ENCODE measurements at regions not wholly inside any gene's neighbourhood (a gene's known extent, or its start where the extent isn't known, plus 50 kb on each side); places are given as distances from the start of the nearest gene placed in this dataset.
"Not testable (repeated sequence)": the region's sequence is repeated elsewhere in the genome, so short reads cannot be mapped to it uniquely, and the experiment has no call there.

GRCh38 chr3:56927855-56928254 lies 126.1 kb upstream of the ARHGEF3 start:
- H3K27ac Mint-ChIP-seq: no peak overlapping the region
- intact Hi-C loops (cut with micrococcal nuclease): no loop called here
- peaks cover 2% of the 10 kb centered on the region for H3K36me3 Mint-ChIP-seq (ENCODE audit: low read depth)
- H3K9me3 Mint-ChIP-seq: peaks cover 6% of the 10 kb centered on the region
- H3K4me1 Mint-ChIP-seq (ENCODE audit: low read depth): peaks cover 72% of the 10 kb centered on the region
- H3K27me3 Mint-ChIP-seq (ENCODE audit: insufficient read depth): no peaks in the 10 kb centered on the region
- no peak for DNase-seq (ENCODE audit: low spot score)
- no peak overlapping the region for H3K4me3 Mint-ChIP-seq

GRCh38 chr3:56926947-56927282 lies 125.2 kb upstream of the ARHGEF3 start:
- no peaks in the 10 kb centered on the region for H3K27me3 Mint-ChIP-seq (ENCODE audit: insufficient read depth)
- H3K4me1 Mint-ChIP-seq (ENCODE audit: low read depth): peaks cover 75% of the 10 kb centered on the region
- no peak overlapping the region for H3K4me3 Mint-ChIP-seq
- H3K9me3 Mint-ChIP-seq: no peaks in the 10 kb centered on the region
- H3K27ac Mint-ChIP-seq: no peak overlapping the region
- no peak for DNase-seq (ENCODE audit: low spot score)
- H3K36me3 Mint-ChIP-seq (ENCODE audit: low read depth): no peaks in the 10 kb centered on the region
- intact Hi-C loops (cut with micrococcal nuclease): no loop called here

- intact Hi-C loops (cut with micrococcal nuclease): no loop called here
- Mint-ChIP-seq H3K36me3 (ENCODE audit: low read depth) (no peaks in the 10 kb centered on the region), H3K4me3 (no peak overlapping the region), H3K27ac (no peak overlapping the region), H3K4me1 (ENCODE audit: low read depth) (peaks cover 77% of the 10 kb centered on the region), H3K9me3 (no peaks in the 10 kb centered on the region), H3K27me3 (ENCODE audit: insufficient read depth) (no peaks in the 10 kb centered on the region)
- DNase-seq (ENCODE audit: low spot score): no peak
Observed at GRCh38 chr3:56926243-56926946, 124.6 kb upstream of the ARHGEF3 start.

- H3K36me3 Mint-ChIP-seq (ENCODE audit: low read depth); DNase-seq (ENCODE audit: low spot score); H3K9me3 Mint-ChIP-seq; H3K4me3 Mint-ChIP-seq; H3K27me3 Mint-ChIP-seq (ENCODE audit: insufficient read depth): not testable (repeated sequence)
- Mint-ChIP-seq H3K27ac (peak overlapping the region; percentile 42), H3K4me1 (ENCODE audit: low read depth) (peaks cover 71% of the 10 kb centered on the region)
- intact Hi-C loops (cut with micrococcal nuclease): loop anchor here (1.0 to 5.0 kb wide), 2 partner anchors 8 to 1408 kb away; partner anchors contain the start of gene PXK
Observed at GRCh38 chr3:56924700-56925099, 123.0 kb upstream of the ARHGEF3 start.

- Mint-ChIP-seq H3K9me3 (no peaks in the 10 kb centered on the region), H3K27ac (peak overlapping the region; percentile 81), H3K4me1 (ENCODE audit: low read depth) (peaks cover 74% of the 10 kb centered on the region), H3K36me3 (ENCODE audit: low read depth) (no peaks in the 10 kb centered on the region), H3K27me3 (ENCODE audit: insufficient read depth) (no peaks in the 10 kb centered on the region), H3K4me3 (peak overlapping the region; percentile 15)
- peak; percentile 47 for DNase-seq (ENCODE audit: low spot score)
- intact Hi-C loops (cut with micrococcal nuclease): loop anchor here (1.0 to 5.0 kb wide), 6 partner anchors 7 to 1409 kb away; partner anchors contain the start of gene PXK
Observed at GRCh38 chr3:56923526-56924224, 121.9 kb upstream of the ARHGEF3 start.

- DNase-seq (ENCODE audit: low spot score): no peak
- Mint-ChIP-seq H3K4me3 (peak overlapping the region; percentile 72), H3K9me3 (no peaks in the 10 kb centered on the region), H3K27me3 (ENCODE audit: insufficient read depth) (no peaks in the 10 kb centered on the region), H3K4me1 (ENCODE audit: low read depth) (peaks cover 80% of the 10 kb centered on the region), H3K36me3 (ENCODE audit: low read depth) (no peaks in the 10 kb centered on the region), H3K27ac (peak overlapping the region; percentile 90)
- intact Hi-C loops (cut with micrococcal nuclease): loop anchor here (2.0 to 5.0 kb wide), 2 partner anchors 59 to 1410 kb away; partner anchors contain the start of gene PXK
Observed at GRCh38 chr3:56921573-56922453, 120.1 kb upstream of the ARHGEF3 start.

GRCh38 chr3:56919797-56920195 lies 118.0 kb upstream of the ARHGEF3 start:
- no peaks in the 10 kb centered on the region for H3K9me3 Mint-ChIP-seq
- intact Hi-C loops (cut with micrococcal nuclease): loop anchor here (5.0 kb wide), 5 partner anchors 217 to 1413 kb away; partner anchors contain the start of genes APPL1, CCDC66, PXK and TASOR
- peak overlapping the region; percentile 3 for H3K27ac Mint-ChIP-seq
- no peak overlapping the region for H3K4me3 Mint-ChIP-seq
- no peak for DNase-seq (ENCODE audit: low spot score)
- no peaks in the 10 kb centered on the region for H3K36me3 Mint-ChIP-seq (ENCODE audit: low read depth)
- H3K4me1 Mint-ChIP-seq (ENCODE audit: low read depth): peaks cover 87% of the 10 kb centered on the region
- H3K27me3 Mint-ChIP-seq (ENCODE audit: insufficient read depth): no peaks in the 10 kb centered on the region

- H3K9me3 Mint-ChIP-seq: no peaks in the 10 kb centered on the region
- H3K36me3 Mint-ChIP-seq (ENCODE audit: low read depth): no peaks in the 10 kb centered on the region
- H3K27me3 Mint-ChIP-seq (ENCODE audit: insufficient read depth): no peaks in the 10 kb centered on the region
- DNase-seq (ENCODE audit: low spot score): no peak
- H3K27ac Mint-ChIP-seq: peak overlapping the region; percentile 68
- peaks cover 87% of the 10 kb centered on the region for H3K4me1 Mint-ChIP-seq (ENCODE audit: low read depth)
- H3K4me3 Mint-ChIP-seq: no peak overlapping the region
- intact Hi-C loops (cut with micrococcal nuclease): loop anchor here (5.0 kb wide), 4 partner anchors 217 to 362 kb away; partner anchors contain the start of genes APPL1, CCDC66 and TASOR
Observed at GRCh38 chr3:56919137-56919796, 117.5 kb upstream of the ARHGEF3 start.

GRCh38 chr3:56918111-56918568 lies 116.4 kb upstream of the ARHGEF3 start:
- H3K9me3 Mint-ChIP-seq: no peaks in the 10 kb centered on the region
- peaks cover 86% of the 10 kb centered on the region for H3K4me1 Mint-ChIP-seq (ENCODE audit: low read depth)
- no peaks in the 10 kb centered on the region for H3K27me3 Mint-ChIP-seq (ENCODE audit: insufficient read depth)
- intact Hi-C loops (cut with micrococcal nuclease): loop anchor here (1.0 to 5.0 kb wide), 7 partner anchors 24 to 361 kb away; partner anchors contain the start of genes APPL1, CCDC66 and TASOR
- H3K4me3 Mint-ChIP-seq: peak overlapping the region; percentile 73
- peak overlapping the region; percentile 88 for H3K27ac Mint-ChIP-seq
- peak; percentile 48 for DNase-seq (ENCODE audit: low spot score)
- peaks cover 4% of the 10 kb centered on the region for H3K36me3 Mint-ChIP-seq (ENCODE audit: low read depth)

- Mint-ChIP-seq H3K9me3 (no peaks in the 10 kb centered on the region), H3K4me3 (peak overlapping the region; percentile 73), H3K36me3 (ENCODE audit: low read depth) (peaks cover 4% of the 10 kb centered on the region), H3K27ac (peak overlapping the region; percentile 88), H3K27me3 (ENCODE audit: insufficient read depth) (no peaks in the 10 kb centered on the region), H3K4me1 (ENCODE audit: low read depth) (peaks cover 83% of the 10 kb centered on the region)
- no peak for DNase-seq (ENCODE audit: low spot score)
- intact Hi-C loops (cut with micrococcal nuclease): loop anchor here (1.0 to 5.0 kb wide), 7 partner anchors 25 to 360 kb away; partner anchors contain the start of genes APPL1, CCDC66 and TASOR
Observed at GRCh38 chr3:56917361-56918110, 115.8 kb upstream of the ARHGEF3 start.

- Mint-ChIP-seq H3K27ac (peak overlapping the region; percentile 88), H3K9me3 (no peaks in the 10 kb centered on the region), H3K36me3 (ENCODE audit: low read depth) (peaks cover 4% of the 10 kb centered on the region), H3K27me3 (ENCODE audit: insufficient read depth) (no peaks in the 10 kb centered on the region), H3K4me1 (ENCODE audit: low read depth) (peaks cover 76% of the 10 kb centered on the region), H3K4me3 (peak overlapping the region; percentile 89)
- intact Hi-C loops (cut with micrococcal nuclease): loop anchor here (1.0 to 5.0 kb wide), 10 partner anchors 7 to 360 kb away; partner anchors contain the start of genes APPL1, CCDC66 and TASOR
- DNase-seq (ENCODE audit: low spot score): no peak
Observed at GRCh38 chr3:56916716-56917360, 115.1 kb upstream of the ARHGEF3 start.
